MM.1S (cell line): ENCODE measurements at regions not wholly inside any gene's neighbourhood (a gene's known extent, or its start where the extent isn't known, plus 50 kb on each side); places are given as distances from the start of the nearest gene placed in this dataset.

Experiments used
- EZH2phosphoT487 ChIP-seq: fragments of 300-600 bp; sonication (generic); IDR thresholded peaks from 2 replicates; pipeline ENCODE4 v1.6.1; 2018; ENCODE audit warnings: antibody characterized with exemption, low read length
- TF ChIP-seq, protein P1 (sequence below): fragments of 300-600 bp; sonication (generic); IDR thresholded peaks from 2 replicates; pipeline ENCODE4 v1.5.1; 2016; ENCODE audit warnings: antibody characterized with exemption, low read length, mixed read lengths

DNA sequence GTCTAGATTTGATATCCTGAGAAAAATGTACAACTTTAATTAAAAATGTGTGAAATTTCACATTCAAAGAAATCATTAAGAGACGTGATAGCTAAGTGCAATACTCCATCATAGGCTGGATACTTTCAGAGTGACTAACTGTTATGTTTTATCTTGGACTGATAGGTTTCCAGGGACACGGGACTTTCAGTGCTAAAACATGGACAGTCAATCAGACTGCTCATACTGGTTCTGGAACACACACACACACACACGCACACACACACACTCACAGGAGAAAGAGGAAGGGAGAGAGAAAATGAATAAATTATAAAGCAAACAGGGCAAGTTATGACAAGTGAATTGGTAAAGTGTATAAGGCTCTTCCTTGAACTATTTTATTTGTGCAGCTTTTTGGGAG, 955.9 kb downstream of the SLITRK5 start:
- TF ChIP-seq, protein P1, sequence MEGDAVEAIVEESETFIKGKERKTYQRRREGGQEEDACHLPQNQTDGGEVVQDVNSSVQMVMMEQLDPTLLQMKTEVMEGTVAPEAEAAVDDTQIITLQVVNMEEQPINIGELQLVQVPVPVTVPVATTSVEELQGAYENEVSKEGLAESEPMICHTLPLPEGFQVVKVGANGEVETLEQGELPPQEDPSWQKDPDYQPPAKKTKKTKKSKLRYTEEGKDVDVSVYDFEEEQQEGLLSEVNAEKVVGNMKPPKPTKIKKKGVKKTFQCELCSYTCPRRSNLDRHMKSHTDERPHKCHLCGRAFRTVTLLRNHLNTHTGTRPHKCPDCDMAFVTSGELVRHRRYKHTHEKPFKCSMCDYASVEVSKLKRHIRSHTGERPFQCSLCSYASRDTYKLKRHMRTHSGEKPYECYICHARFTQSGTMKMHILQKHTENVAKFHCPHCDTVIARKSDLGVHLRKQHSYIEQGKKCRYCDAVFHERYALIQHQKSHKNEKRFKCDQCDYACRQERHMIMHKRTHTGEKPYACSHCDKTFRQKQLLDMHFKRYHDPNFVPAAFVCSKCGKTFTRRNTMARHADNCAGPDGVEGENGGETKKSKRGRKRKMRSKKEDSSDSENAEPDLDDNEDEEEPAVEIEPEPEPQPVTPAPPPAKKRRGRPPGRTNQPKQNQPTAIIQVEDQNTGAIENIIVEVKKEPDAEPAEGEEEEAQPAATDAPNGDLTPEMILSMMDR = no peak
- TF ChIP-seq EZH2phosphoT487 = no peak
